ENCODE measurements at regions not wholly inside any gene's neighbourhood (a gene's known extent, or its start where the extent isn't known, plus 50 kb on each side); places are given as distances from the start of the nearest gene placed in this dataset.
"Not testable (repeated sequence)": the region's sequence is repeated elsewhere in the genome, so short reads cannot be mapped to it uniquely, and the experiment has no call there.

- no peak for TF ChIP-seq CTCF (IDR thresholded peaks at IDR 0.05; ENCODE audit: insufficient read depth, low read depth, low read length, missing control alignments)
- no peak for DNase-seq (ENCODE audit: low read depth)
- no peak overlapping the region for H3K4me3 ChIP-seq (ENCODE audit: low read depth, low read length)
Measured at GRCh38 chr9:97220894-97221477, 86.5 kb upstream of the CCDC180 start.

- not testable (repeated sequence) for H3K4me3 ChIP-seq (ENCODE audit: low read depth, low read length); DNase-seq (ENCODE audit: low read depth)
Measured at GRCh38 chr9:97220396-97220795, 87.1 kb upstream of the CCDC180 start.

- H3K4me3 ChIP-seq (ENCODE audit: low read depth, low read length); DNase-seq (ENCODE audit: low read depth): not testable (repeated sequence)
Measured at GRCh38 chr9:97219443-97220140, 87.9 kb upstream of the CCDC180 start.

GRCh38 chr9:97215127-97215526 is 92.3 kb upstream of the CCDC180 start:
- DNase-seq (ENCODE audit: low read depth); H3K4me3 ChIP-seq (ENCODE audit: low read depth, low read length): not testable (repeated sequence)

- not testable (repeated sequence) for H3K4me3 ChIP-seq (ENCODE audit: low read depth, low read length); DNase-seq (ENCODE audit: low read depth)
Measured at GRCh38 chr9:97214556-97214955, 92.9 kb upstream of the CCDC180 start.

GRCh38 chr9:97199683-97200082 is 107.8 kb upstream of the CCDC180 start:
- DNase-seq (ENCODE audit: low read depth), result not testable (repeated sequence)

GRCh38 chr9:97193767-97194166 is 113.7 kb upstream of the CCDC180 start:
- not testable (repeated sequence) for DNase-seq (ENCODE audit: low read depth); H3K4me3 ChIP-seq (ENCODE audit: low read depth, low read length)

More at GRCh38 chr9:97199683-97200082, 107.8 kb upstream of the CCDC180 start:
- H3K4me3 ChIP-seq (ENCODE audit: low read depth, low read length), result not testable (repeated sequence)

GRCh38 chr9:97188545-97188944 is 118.9 kb upstream of the CCDC180 start:
- DNase-seq (ENCODE audit: low read depth), result peak; percentile 1
- TF ChIP-seq CTCF (IDR thresholded peaks at IDR 0.05; ENCODE audit: insufficient read depth, low read depth, low read length, missing control alignments), result no peak
- no peak overlapping the region for H3K4me3 ChIP-seq (ENCODE audit: low read depth, low read length)

GRCh38 chr9:97187706-97188105 is 119.8 kb upstream of the CCDC180 start:
- not testable (repeated sequence) for DNase-seq (ENCODE audit: low read depth); H3K4me3 ChIP-seq (ENCODE audit: low read depth, low read length)

GRCh38 chr9:97186493-97186892 is 121.0 kb upstream of the CCDC180 start:
- no peak for TF ChIP-seq CTCF (IDR thresholded peaks at IDR 0.05; ENCODE audit: insufficient read depth, low read depth, low read length, missing control alignments)
- no peak for DNase-seq (ENCODE audit: low read depth)
- H3K4me3 ChIP-seq (ENCODE audit: low read depth, low read length), result no peak overlapping the region

GRCh38 chr9:97182532-97182931 is 124.9 kb upstream of the CCDC180 start:
- H3K4me3 ChIP-seq (ENCODE audit: low read depth, low read length); DNase-seq (ENCODE audit: low read depth): not testable (repeated sequence)

Data from GM12865 (cell line).